ENCODE measurements at regions not wholly inside any gene's neighbourhood (a gene's known extent, or its start where the extent isn't known, plus 50 kb on each side); places are given as distances from the start of the nearest gene placed in this dataset.

DNA sequence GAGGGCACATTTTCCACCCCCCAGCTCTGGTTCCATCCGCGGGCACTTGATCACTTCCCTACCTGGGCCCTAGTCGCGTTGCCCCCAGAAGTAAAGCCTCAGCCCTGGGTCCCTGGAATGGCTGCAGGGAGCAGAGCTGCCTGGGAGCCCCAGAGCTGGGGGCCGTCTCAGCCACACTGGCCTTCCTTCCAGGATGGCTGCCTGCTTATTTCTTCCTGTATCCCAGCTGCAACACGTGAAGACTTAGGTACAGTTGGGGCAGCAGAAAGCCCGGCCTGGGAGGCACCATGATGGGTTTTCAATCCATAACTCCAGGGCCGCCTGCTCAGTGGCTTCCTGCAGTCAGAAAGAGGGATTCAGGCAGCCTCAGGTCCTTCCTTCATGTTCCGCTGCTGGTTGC is 232.3 kb downstream of the IRX2 start:
- DNase-seq (ENCODE audit: extremely low spot score, unreplicated experiment) = peak; percentile 64
- no peaks in the 10 kb centered on the region for H3K4me1 Mint-ChIP-seq (ENCODE audit: unreplicated experiment)

DNA sequence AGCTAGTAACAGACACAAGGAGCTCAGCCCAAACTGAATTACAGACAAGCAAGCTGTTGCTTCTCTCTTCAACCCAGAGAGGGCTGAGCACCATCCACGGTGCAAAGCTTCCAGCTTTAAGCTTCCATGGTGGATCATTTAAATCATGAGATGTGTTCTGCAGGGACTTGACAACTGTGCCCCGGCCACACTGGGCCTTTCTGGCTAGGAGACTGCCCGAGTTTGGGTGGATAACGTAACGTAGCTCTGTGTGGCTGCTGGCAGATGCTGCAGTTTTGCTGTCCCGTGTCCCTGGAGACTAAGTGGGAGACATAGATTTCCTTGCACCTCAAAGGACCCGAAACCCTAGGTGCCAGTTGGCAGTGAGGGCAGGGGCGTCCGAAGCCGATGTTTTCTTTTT is 234.0 kb downstream of the IRX2 start:
- no peak for DNase-seq (ENCODE audit: extremely low spot score, unreplicated experiment)
- Mint-ChIP-seq H3K4me3 (ENCODE audit: unreplicated experiment) (no peak overlapping the region), H3K9me3 (ENCODE audit: unreplicated experiment) (peaks cover 24% of the 10 kb centered on the region), H3K36me3 (ENCODE audit: unreplicated experiment) (no peaks in the 10 kb centered on the region), H3K27ac (ENCODE audit: unreplicated experiment) (no peak overlapping the region), H3K4me1 (ENCODE audit: unreplicated experiment) (no peaks in the 10 kb centered on the region), H3K27me3 (ENCODE audit: unreplicated experiment) (no peaks in the 10 kb centered on the region)
- TF ChIP-seq, protein P1, sequence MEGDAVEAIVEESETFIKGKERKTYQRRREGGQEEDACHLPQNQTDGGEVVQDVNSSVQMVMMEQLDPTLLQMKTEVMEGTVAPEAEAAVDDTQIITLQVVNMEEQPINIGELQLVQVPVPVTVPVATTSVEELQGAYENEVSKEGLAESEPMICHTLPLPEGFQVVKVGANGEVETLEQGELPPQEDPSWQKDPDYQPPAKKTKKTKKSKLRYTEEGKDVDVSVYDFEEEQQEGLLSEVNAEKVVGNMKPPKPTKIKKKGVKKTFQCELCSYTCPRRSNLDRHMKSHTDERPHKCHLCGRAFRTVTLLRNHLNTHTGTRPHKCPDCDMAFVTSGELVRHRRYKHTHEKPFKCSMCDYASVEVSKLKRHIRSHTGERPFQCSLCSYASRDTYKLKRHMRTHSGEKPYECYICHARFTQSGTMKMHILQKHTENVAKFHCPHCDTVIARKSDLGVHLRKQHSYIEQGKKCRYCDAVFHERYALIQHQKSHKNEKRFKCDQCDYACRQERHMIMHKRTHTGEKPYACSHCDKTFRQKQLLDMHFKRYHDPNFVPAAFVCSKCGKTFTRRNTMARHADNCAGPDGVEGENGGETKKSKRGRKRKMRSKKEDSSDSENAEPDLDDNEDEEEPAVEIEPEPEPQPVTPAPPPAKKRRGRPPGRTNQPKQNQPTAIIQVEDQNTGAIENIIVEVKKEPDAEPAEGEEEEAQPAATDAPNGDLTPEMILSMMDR (IDR thresholded peaks at IDR 0.05) = no peak

More for the DNA sequence above, 232.3 kb downstream of the IRX2 start:
- Mint-ChIP-seq H3K27me3 (ENCODE audit: unreplicated experiment) (no peaks in the 10 kb centered on the region), H3K9me3 (ENCODE audit: unreplicated experiment) (peaks cover 31% of the 10 kb centered on the region), H3K27ac (ENCODE audit: unreplicated experiment) (no peak overlapping the region), H3K4me3 (ENCODE audit: unreplicated experiment) (no peak overlapping the region), H3K36me3 (ENCODE audit: unreplicated experiment) (no peaks in the 10 kb centered on the region)
- TF ChIP-seq, protein P1 (IDR thresholded peaks at IDR 0.05) = no peak

DNA sequence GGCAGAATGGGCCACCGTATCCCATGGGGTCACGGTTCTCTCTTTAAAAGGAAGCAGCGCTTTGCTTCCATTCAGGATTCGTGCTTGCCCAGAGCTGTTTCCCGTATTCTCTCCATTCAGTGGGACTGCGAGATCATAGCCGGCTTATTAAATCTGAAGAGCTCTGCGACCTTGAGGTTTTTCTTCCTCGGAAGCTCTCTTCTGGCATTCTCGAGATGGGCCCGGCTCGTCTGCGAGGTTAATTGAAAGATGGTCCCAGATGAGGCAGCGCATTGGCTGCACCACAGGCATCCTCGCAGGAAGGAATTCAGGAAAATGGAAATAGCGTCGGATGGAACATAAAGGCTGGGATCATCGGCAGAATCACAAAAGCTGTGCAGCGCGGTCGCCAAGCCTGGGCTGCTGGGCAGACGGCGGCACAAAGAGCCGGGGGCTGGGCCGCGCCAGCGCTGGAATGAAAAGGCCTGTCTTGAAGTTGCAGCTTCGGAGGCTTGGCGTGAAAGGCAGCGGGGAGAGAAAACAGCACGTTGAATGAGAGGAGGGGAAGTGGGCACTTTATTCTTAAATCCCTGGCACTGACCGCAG is 236.2 kb downstream of the IRX2 start:
- DNase-seq (ENCODE audit: extremely low spot score, unreplicated experiment) = no peak
- Mint-ChIP-seq H3K36me3 (ENCODE audit: unreplicated experiment) (no peaks in the 10 kb centered on the region), H3K4me1 (ENCODE audit: unreplicated experiment) (no peaks in the 10 kb centered on the region), H3K9me3 (ENCODE audit: unreplicated experiment) (peaks cover 21% of the 10 kb centered on the region), H3K4me3 (ENCODE audit: unreplicated experiment) (no peak overlapping the region), H3K27ac (ENCODE audit: unreplicated experiment) (no peak overlapping the region), H3K27me3 (ENCODE audit: unreplicated experiment) (no peaks in the 10 kb centered on the region)
- TF ChIP-seq, protein P1 (IDR thresholded peaks at IDR 0.05) = no peak

DNA sequence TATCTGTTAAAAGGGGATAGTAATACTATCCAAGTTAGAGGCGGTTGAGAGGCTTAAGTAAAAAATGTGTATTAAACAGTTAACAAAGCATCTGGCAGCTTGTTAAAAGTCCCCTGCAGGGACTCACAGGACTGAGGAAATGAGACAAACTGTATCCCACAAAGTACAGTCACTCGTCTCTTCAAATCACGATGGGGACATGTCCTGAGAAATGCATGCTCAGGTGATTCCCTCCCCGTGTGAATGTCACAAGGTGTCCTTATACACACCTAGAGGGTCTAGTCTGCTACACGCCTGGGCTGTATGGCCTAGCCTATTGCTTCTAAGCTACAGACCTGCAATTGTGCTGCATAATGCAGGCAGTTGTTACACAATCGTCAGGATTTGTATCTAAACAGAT is 237.0 kb downstream of the IRX2 start:
- Mint-ChIP-seq H3K27me3 (ENCODE audit: unreplicated experiment) (no peaks in the 10 kb centered on the region), H3K27ac (ENCODE audit: unreplicated experiment) (no peak overlapping the region), H3K4me1 (ENCODE audit: unreplicated experiment) (no peaks in the 10 kb centered on the region), H3K9me3 (ENCODE audit: unreplicated experiment) (peaks cover 28% of the 10 kb centered on the region), H3K4me3 (ENCODE audit: unreplicated experiment) (no peak overlapping the region), H3K36me3 (ENCODE audit: unreplicated experiment) (no peaks in the 10 kb centered on the region)
- TF ChIP-seq, protein P1 (IDR thresholded peaks at IDR 0.05) = no peak
- no peak for DNase-seq (ENCODE audit: extremely low spot score, unreplicated experiment)

DNA sequence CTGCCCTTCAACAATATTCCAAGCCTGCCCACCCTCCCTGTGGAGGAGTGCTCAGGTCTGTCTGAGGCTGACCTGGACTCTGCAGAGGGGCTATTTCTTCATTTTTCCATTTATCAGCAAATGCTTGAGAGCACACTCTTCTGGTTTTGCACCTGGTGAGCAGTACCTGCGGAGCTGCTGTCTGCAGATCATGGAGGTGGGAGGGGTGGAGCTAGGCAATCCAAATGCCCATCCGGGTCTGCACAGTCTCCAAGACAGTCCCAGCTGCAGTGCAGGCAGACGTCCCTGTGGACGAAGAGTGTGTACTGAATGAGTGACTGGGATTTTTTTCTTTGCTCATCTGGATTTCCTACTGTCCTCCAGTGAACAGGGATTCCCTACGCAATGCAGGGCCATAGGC is 239.8 kb downstream of the IRX2 start:
- peaks cover 31% of the 10 kb centered on the region for H3K9me3 Mint-ChIP-seq (ENCODE audit: unreplicated experiment)
- no peak overlapping the region for H3K4me3 Mint-ChIP-seq (ENCODE audit: unreplicated experiment)
- H3K4me1 Mint-ChIP-seq (ENCODE audit: unreplicated experiment) = no peaks in the 10 kb centered on the region
- DNase-seq (ENCODE audit: extremely low spot score, unreplicated experiment) = no peak
- TF ChIP-seq, protein P1 (IDR thresholded peaks at IDR 0.05) = no peak
- no peaks in the 10 kb centered on the region for H3K36me3 Mint-ChIP-seq (ENCODE audit: unreplicated experiment)
- no peaks in the 10 kb centered on the region for H3K27me3 Mint-ChIP-seq (ENCODE audit: unreplicated experiment)
- H3K27ac Mint-ChIP-seq (ENCODE audit: unreplicated experiment) = no peak overlapping the region
